ENCODE measurements at regions not wholly inside any gene's neighbourhood (a gene's known extent, or its start where the extent isn't known, plus 50 kb on each side); places are given as distances from the start of the nearest gene placed in this dataset.

DNA sequence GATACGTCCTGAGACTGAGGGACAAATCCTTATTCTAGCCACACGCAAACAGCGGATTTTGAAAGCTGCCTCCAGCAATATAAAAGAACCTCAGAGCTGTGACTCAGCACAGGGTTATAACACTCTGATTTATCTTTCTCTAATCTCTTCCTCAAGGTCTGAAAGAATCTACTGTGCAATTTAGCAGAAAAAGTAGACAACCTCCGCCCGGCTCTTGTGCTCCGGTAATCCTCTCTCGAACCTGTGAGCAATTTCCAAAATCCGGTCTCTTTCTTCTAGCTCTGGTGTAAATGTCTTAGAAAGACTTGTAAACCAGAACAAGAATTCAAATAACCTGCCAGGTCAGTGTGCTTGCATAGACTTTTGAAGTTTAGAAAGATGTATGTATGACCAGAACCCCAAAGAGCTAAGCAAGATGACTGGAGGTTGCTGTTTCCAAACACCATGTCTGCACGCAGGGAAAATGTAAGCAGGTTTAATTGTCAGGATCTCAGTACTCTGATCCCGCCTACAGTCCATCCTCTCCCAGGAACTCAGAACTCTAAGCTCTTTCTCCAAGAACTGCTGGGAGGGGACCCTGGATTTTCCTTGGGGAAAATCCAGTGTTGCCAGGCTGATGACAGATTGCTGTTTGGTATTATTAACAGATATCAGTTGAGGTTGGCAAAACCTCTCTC lies 338.1 kb downstream of the RFC3 start:
- TF ChIP-seq, protein P1, sequence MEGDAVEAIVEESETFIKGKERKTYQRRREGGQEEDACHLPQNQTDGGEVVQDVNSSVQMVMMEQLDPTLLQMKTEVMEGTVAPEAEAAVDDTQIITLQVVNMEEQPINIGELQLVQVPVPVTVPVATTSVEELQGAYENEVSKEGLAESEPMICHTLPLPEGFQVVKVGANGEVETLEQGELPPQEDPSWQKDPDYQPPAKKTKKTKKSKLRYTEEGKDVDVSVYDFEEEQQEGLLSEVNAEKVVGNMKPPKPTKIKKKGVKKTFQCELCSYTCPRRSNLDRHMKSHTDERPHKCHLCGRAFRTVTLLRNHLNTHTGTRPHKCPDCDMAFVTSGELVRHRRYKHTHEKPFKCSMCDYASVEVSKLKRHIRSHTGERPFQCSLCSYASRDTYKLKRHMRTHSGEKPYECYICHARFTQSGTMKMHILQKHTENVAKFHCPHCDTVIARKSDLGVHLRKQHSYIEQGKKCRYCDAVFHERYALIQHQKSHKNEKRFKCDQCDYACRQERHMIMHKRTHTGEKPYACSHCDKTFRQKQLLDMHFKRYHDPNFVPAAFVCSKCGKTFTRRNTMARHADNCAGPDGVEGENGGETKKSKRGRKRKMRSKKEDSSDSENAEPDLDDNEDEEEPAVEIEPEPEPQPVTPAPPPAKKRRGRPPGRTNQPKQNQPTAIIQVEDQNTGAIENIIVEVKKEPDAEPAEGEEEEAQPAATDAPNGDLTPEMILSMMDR (conservative IDR thresholded peaks at IDR 0.05), result no peak
- no peak for TF ChIP-seq EZH2 (IDR thresholded peaks at IDR 0.05; ENCODE audit: low read depth)
